ENCODE measurements at regions not wholly inside any gene's neighbourhood (a gene's known extent, or its start where the extent isn't known, plus 50 kb on each side); places are given as distances from the start of the nearest gene placed in this dataset.
A peak's percentile ranks its signal among the peaks of the same experiment; 100 is the strongest.

- DNase-seq (ENCODE audit: low spot score), result peak; percentile 4
Observed at GRCh38 chr15:47331829-47332393, 385.4 kb upstream of the SEMA6D start.

GRCh38 chr15:47332481-47332880 is 384.8 kb upstream of the SEMA6D start:
- no peak for DNase-seq (ENCODE audit: low spot score)

- no peak for DNase-seq (ENCODE audit: low spot score)
Observed at GRCh38 chr15:47333734-47334133, 383.6 kb upstream of the SEMA6D start.

- DNase-seq (ENCODE audit: low spot score), result no peak
Observed at GRCh38 chr15:47334805-47335535, 382.3 kb upstream of the SEMA6D start.

- DNase-seq (ENCODE audit: low spot score), result no peak
Observed at GRCh38 chr15:47337106-47337505, 380.2 kb upstream of the SEMA6D start.

- no peak for DNase-seq (ENCODE audit: low spot score)
Observed at GRCh38 chr15:47337836-47338235, 379.5 kb upstream of the SEMA6D start.

- DNase-seq (ENCODE audit: low spot score), result no peak
Observed at GRCh38 chr15:47338771-47339170, 378.5 kb upstream of the SEMA6D start.

GRCh38 chr15:47339800-47340570 is 377.3 kb upstream of the SEMA6D start:
- no peak for DNase-seq (ENCODE audit: low spot score)

GRCh38 chr15:47340571-47340920 is 376.8 kb upstream of the SEMA6D start:
- DNase-seq (ENCODE audit: low spot score), result no peak

GRCh38 chr15:47349179-47349578 is 368.1 kb upstream of the SEMA6D start:
- DNase-seq (ENCODE audit: low spot score), result no peak

- no peak for DNase-seq (ENCODE audit: low spot score)
Observed at GRCh38 chr15:47351501-47351900, 365.8 kb upstream of the SEMA6D start.

- no peak for DNase-seq (ENCODE audit: low spot score)
Observed at GRCh38 chr15:47352217-47352616, 365.1 kb upstream of the SEMA6D start.

GRCh38 chr15:47355759-47356158 is 361.5 kb upstream of the SEMA6D start:
- no peak for DNase-seq (ENCODE audit: low spot score)

- DNase-seq (ENCODE audit: low spot score), result no peak
Observed at GRCh38 chr15:47356297-47356696, 361.0 kb upstream of the SEMA6D start.

GRCh38 chr15:47358876-47359275 is 358.4 kb upstream of the SEMA6D start:
- DNase-seq (ENCODE audit: low spot score), result no peak

- DNase-seq (ENCODE audit: low spot score), result no peak
Observed at GRCh38 chr15:47360305-47360704, 357.0 kb upstream of the SEMA6D start.

- DNase-seq (ENCODE audit: low spot score), result no peak
Observed at GRCh38 chr15:47362118-47362905, 355.0 kb upstream of the SEMA6D start.

- no peak for DNase-seq (ENCODE audit: low spot score)
Observed at GRCh38 chr15:47363653-47364052, 353.7 kb upstream of the SEMA6D start.

- no peak for DNase-seq (ENCODE audit: low spot score)
Observed at GRCh38 chr15:47364230-47365141, 352.8 kb upstream of the SEMA6D start.

- DNase-seq (ENCODE audit: low spot score), result no peak
Observed at GRCh38 chr15:47366884-47367283, 350.4 kb upstream of the SEMA6D start.

GRCh38 chr15:47367726-47368390 is 349.4 kb upstream of the SEMA6D start:
- no peak for DNase-seq (ENCODE audit: low spot score)
